Spinal cord (tissue), 9 donors: ENCODE measurements at regions not wholly inside any gene's neighbourhood (a gene's known extent, or its start where the extent isn't known, plus 50 kb on each side); places are given as distances from the start of the nearest gene placed in this dataset.

Source experiments
- DNase-seq, 6 donors: peaks; one replicate each; pipeline versions ENCODE4 v3.0.0 to v3.0.0-alpha.2; 2013 to 2015; ENCODE audit warnings: low spot score in 6 of 6, low read depth in 4 of 6
- H3K27ac ChIP-seq: one replicate; pipeline ENCODE4 v1.5.1; 2013; ENCODE audit warnings: low read depth, low read length, control low read depth
- H3K27me3 ChIP-seq: one replicate; pipeline ENCODE4 v1.6.1; 2013; ENCODE audit warnings: low read length; ENCODE audit not compliant: control insufficient read depth, insufficient read depth
- H3K36me3 ChIP-seq: one replicate; pipeline ENCODE4 v1.6.1; 2013; ENCODE audit warnings: low read length; ENCODE audit not compliant: control insufficient read depth, insufficient read depth
- H3K4me1 ChIP-seq: one replicate; pipeline ENCODE4 v1.6.1; 2013; ENCODE audit warnings: low read length; ENCODE audit not compliant: control insufficient read depth, insufficient read depth
- H3K4me3 ChIP-seq: one replicate; pipeline ENCODE4 v1.5.1; 2013; ENCODE audit warnings: low read depth, low read length, control low read depth
- H3K9me3 ChIP-seq: one replicate; pipeline ENCODE4 v1.6.1; 2013; ENCODE audit warnings: low read length; ENCODE audit not compliant: control insufficient read depth, insufficient read depth
- WGBS: methylation state at CpG from one replicate; pipeline ENCODE4 v1.1.5; 2013; ENCODE audit warnings: missing lambda C conversion rate; ENCODE audit not compliant: insufficient coverage; 5-methylcytosine and 5-hydroxymethylcytosine counted together
- donor health status: healthy.

DNA sequence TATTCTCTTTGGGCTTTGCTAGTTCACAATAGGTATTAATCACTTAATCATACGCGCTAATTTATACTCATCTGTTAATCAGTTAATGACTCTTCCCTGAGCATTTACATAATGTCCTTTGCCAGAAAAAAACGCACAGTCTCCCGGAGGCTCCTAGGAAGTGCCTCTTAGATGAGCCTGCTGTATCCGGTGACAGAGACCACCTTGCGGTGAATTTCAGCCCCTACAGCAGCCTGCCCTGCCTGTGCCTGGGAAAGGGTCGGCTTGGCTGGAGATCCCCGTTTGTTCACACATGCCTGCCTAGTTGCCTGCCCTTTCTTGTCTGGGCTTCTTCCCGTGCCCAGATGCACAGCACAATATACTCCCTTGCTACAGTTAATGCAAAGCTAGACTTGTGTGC is 152.9 kb downstream of the ZBTB18 start:
- no peak overlapping the region for H3K27ac ChIP-seq
- H3K4me3 ChIP-seq, result no peak overlapping the region
- H3K4me1 ChIP-seq, result no peaks in the 10 kb centered on the region
- H3K36me3 ChIP-seq, result no peaks in the 10 kb centered on the region
- no peaks in the 10 kb centered on the region for H3K9me3 ChIP-seq
- WGBS, result 69% methylated on average over 7 of the region's 9 CpGs
- no peaks in the 10 kb centered on the region for H3K27me3 ChIP-seq
- peak in 1 of 6 donors; percentile 41 for DNase-seq

DNA sequence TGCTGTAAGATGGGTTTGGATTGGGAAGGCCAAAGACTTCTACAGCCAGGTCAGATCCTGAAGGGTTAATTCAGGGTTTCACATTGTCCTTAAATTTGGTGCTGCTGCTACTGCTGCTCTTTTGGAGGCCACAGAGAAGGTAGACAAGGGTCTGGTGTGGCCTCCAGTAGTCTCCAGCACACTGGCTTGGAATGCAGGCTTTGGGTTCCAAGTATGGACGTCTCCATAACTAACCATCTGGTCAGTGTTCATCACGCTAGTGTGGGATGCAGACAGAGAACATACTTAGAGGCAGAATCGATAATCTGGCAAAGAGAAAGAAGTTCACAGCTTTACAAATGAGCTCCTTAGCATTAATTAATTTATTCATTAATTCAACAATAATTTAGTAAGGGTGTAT is 154.1 kb downstream of the ZBTB18 start:
- Histone ChIP-seq H3K36me3 (no peaks in the 10 kb centered on the region), H3K9me3 (no peaks in the 10 kb centered on the region), H3K4me1 (no peaks in the 10 kb centered on the region), H3K27ac (no peak overlapping the region), H3K27me3 (no peaks in the 10 kb centered on the region), H3K4me3 (no peak overlapping the region)
- DNase-seq, result no peak
- no CpG with 5 or more reads among the region's 3 CpGs for WGBS

DNA sequence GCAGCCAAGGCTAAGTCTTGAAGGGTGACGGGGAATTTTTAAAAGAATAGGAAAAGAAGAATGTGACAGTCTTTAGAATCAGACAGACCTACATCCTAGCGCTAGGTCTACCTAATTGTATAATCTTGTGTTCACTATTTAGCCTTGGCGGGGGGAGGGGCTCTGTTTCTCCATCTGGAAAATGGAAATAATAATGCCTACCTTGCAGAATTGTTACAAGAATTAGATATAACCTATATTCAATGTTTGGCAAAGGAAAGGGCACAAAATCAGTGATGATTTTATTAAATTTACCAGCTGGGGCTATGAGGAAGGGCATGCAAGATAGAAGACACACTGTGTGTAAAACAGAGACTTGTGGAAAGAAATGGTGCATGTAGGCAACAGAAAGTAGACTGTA is 154.8 kb downstream of the ZBTB18 start:
- Histone ChIP-seq H3K4me1 (no peaks in the 10 kb centered on the region), H3K27me3 (no peaks in the 10 kb centered on the region), H3K36me3 (no peaks in the 10 kb centered on the region), H3K9me3 (no peaks in the 10 kb centered on the region), H3K4me3 (no peak overlapping the region), H3K27ac (no peak overlapping the region)
- DNase-seq, result no peak
- WGBS, result 100% methylated on average over 1 of the region's 3 CpGs

DNA sequence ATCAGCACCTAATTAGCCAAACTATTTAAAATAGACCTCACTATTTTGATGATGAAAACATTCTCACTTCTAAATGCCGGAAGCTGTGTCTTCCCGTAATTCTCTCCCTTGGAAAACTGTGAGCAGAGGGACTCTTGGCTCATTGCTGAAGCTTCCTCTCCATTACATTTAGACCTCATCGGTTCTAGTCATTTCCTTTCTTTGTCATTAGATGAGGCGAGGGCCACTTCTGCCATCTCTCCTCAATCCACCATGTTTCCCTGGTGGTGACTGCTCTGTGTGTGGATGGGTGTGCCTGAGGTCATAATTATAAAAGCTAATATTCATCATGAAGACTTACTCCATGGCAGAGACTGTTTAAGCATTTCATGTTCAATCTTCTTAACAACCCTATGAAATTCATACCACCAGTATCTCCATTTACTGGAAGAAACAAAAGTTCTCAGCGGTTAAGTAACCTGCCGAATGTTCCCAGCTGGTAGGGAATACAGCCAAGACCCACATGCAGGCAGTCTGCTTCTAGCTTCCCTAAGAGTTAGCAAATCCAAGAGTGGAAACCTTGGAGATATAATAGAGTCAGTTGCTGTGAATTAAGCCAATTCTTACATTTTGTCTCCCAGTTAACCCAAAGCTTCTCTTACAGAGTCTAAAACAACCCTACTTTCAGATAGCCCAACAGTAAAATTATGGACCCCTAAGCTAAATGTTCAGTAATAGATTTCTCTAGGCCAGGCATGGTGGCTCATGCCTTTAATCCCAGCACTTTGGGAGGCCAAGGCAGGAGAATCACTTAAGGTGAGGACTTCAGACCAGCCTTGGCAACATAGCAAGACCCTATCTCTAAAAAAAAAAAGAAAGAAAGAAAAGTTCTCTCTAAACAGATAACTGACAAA is 156.2 kb downstream of the ZBTB18 start:
- no peaks in the 10 kb centered on the region for H3K9me3 ChIP-seq
- 45% methylated on average over 2 of the region's 6 CpGs for WGBS
- DNase-seq, result peak in 1 of 6 donors; percentile 47
- no peak overlapping the region for H3K4me3 ChIP-seq
- H3K27me3 ChIP-seq, result no peaks in the 10 kb centered on the region
- H3K27ac ChIP-seq, result no peak overlapping the region
- H3K36me3 ChIP-seq, result no peaks in the 10 kb centered on the region
- no peaks in the 10 kb centered on the region for H3K4me1 ChIP-seq

DNA sequence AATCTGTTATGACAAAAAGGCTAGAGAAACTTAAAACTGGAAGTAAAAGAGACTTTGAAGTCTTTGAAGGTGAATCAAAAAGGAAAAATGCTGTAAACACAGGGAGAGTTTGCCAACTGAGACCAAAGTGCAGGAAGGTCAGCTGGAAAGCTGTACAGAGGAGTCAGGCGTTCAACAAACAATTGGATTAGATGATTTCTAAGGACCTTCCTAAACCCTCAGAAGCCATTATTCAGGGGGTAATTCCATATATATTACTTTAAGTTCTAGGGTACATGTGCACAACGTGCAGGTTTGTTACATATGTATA is 156.8 kb downstream of the ZBTB18 start:
- DNase-seq, result no peak
- Histone ChIP-seq H3K27me3 (no peaks in the 10 kb centered on the region), H3K4me3 (no peak overlapping the region), H3K27ac (no peak overlapping the region), H3K36me3 (no peaks in the 10 kb centered on the region), H3K4me1 (no peaks in the 10 kb centered on the region), H3K9me3 (no peaks in the 10 kb centered on the region)
- WGBS, result no CpG with 5 or more reads among the region's 2 CpGs

GRCh38 chr1:244209955-244210354 is 158.9 kb downstream of the ZBTB18 start:
- 80% methylated on average over 1 of the region's 5 CpGs for WGBS
- Histone ChIP-seq H3K36me3 (no peaks in the 10 kb centered on the region), H3K27me3 (no peaks in the 10 kb centered on the region), H3K4me1 (peaks cover 5% of the 10 kb centered on the region), H3K27ac (no peak overlapping the region), H3K4me3 (no peak overlapping the region), H3K9me3 (no peaks in the 10 kb centered on the region)
- DNase-seq, result no peak

GRCh38 chr1:244210884-244211558 is 159.9 kb downstream of the ZBTB18 start:
- Histone ChIP-seq H3K27me3 (no peaks in the 10 kb centered on the region), H3K27ac (no peak overlapping the region), H3K9me3 (no peaks in the 10 kb centered on the region), H3K4me3 (no peak overlapping the region), H3K36me3 (no peaks in the 10 kb centered on the region), H3K4me1 (peaks cover 5% of the 10 kb centered on the region)
- no peak for DNase-seq
- 91% methylated on average over 27 of the region's 28 CpGs for WGBS

GRCh38 chr1:244211559-244211944 is 160.5 kb downstream of the ZBTB18 start:
- no peaks in the 10 kb centered on the region for H3K9me3 ChIP-seq
- no peak overlapping the region for H3K4me3 ChIP-seq
- no peak overlapping the region for H3K27ac ChIP-seq
- WGBS, result no CpG with 5 or more reads among the region's 5 CpGs
- H3K4me1 ChIP-seq, result peaks cover 5% of the 10 kb centered on the region
- H3K36me3 ChIP-seq, result no peaks in the 10 kb centered on the region
- peak in 1 of 6 donors; percentile 25 for DNase-seq
- no peaks in the 10 kb centered on the region for H3K27me3 ChIP-seq

DNA sequence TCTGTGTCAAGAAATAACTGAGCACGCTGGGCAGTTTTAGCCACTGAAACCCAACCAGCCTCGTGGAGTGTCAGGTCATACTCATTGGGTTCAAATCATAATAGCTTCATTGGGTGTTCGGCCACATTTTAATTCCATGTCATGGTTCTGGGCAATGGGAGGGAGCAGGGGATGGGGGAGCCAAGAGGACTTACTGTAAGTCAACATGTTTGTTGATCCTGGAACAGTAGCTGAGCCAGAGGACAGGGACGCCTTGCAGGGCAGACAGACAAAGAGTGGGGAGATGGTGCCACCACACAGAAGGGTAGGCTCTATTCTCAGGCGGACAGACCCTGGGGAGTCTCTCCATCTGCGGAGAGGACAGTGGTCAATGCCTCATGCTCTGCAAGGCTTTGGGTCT is 161.1 kb downstream of the ZBTB18 start:
- Histone ChIP-seq H3K36me3 (no peaks in the 10 kb centered on the region), H3K4me1 (peaks cover 5% of the 10 kb centered on the region), H3K27ac (no peak overlapping the region), H3K27me3 (no peaks in the 10 kb centered on the region), H3K4me3 (no peak overlapping the region), H3K9me3 (no peaks in the 10 kb centered on the region)
- WGBS, result 77% methylated on average over 6 of the region's 6 CpGs
- DNase-seq, result no peak
